ENCODE measurements at regions not wholly inside any gene's neighbourhood (a gene's known extent, or its start where the extent isn't known, plus 50 kb on each side); places are given as distances from the start of the nearest gene placed in this dataset.

GRCh38 chr6:113396730-113397129, 460.4 kb upstream of the MARCKS start:
- no peak for TF ChIP-seq CTCF (IDR thresholded peaks at IDR 0.05)
- TF ChIP-seq RFX5 (IDR thresholded peaks at IDR 0.05; ENCODE audit: low read length), result no peak
- TF ChIP-seq USF2 (IDR thresholded peaks at IDR 0.05; ENCODE audit: borderline replicate concordance, low read depth, low read length), result no peak
- no peak for TF ChIP-seq FOXJ3 (CRISPR knock-in tag; IDR thresholded peaks at IDR 0.05)
- no peak for TF ChIP-seq MAX (IDR thresholded peaks at IDR 0.05; ENCODE audit: low read depth)
- no peak for TF ChIP-seq EZH2phosphoT487 (IDR thresholded peaks at IDR 0.05; ENCODE audit: borderline replicate concordance, low read depth)
- no peak for TF ChIP-seq YY1 (IDR thresholded peaks at IDR 0.05; ENCODE audit: low read depth)

Measured in SK-N-SH (cell line).